ENCODE measurements at regions not wholly inside any gene's neighbourhood (a gene's known extent, or its start where the extent isn't known, plus 50 kb on each side); places are given as distances from the start of the nearest gene placed in this dataset.

DNA sequence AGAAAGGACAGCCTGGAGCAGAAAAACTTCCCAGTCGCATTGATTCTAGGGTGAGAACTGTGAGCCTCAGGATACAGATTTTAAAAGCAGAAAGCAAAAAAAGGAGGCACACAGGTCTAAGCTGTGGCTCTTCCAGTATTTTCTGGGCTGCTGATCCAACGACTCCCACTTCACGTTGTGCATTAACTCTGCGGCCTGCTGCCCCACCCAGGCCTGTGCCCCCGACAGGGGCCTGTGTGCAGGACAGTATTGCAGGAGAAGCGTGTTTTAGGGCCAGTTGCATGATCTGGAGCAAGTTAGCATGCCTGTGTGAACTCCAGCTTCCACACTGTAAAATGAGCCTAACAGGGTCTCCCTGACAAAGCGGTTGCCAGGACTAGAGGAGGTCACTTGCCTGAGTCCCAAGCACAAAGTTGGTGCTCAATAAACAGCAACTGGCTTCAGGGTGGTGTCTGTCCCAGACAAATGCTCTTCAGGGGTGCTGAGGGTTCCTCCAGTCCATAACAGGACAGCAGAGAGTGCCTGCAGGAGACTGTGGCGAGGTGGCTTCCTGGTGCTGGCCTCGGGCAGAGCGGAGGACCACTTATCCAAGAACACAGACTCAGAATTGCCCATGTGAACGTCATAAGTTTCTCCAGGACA, 66.8 kb upstream of the RAB4A start:
- TF ChIP-seq, protein P1, sequence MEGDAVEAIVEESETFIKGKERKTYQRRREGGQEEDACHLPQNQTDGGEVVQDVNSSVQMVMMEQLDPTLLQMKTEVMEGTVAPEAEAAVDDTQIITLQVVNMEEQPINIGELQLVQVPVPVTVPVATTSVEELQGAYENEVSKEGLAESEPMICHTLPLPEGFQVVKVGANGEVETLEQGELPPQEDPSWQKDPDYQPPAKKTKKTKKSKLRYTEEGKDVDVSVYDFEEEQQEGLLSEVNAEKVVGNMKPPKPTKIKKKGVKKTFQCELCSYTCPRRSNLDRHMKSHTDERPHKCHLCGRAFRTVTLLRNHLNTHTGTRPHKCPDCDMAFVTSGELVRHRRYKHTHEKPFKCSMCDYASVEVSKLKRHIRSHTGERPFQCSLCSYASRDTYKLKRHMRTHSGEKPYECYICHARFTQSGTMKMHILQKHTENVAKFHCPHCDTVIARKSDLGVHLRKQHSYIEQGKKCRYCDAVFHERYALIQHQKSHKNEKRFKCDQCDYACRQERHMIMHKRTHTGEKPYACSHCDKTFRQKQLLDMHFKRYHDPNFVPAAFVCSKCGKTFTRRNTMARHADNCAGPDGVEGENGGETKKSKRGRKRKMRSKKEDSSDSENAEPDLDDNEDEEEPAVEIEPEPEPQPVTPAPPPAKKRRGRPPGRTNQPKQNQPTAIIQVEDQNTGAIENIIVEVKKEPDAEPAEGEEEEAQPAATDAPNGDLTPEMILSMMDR (IDR thresholded peaks at IDR 0.05; ENCODE audit: extremely low read depth, missing control alignments) = no peak
- no peak for DNase-seq (ENCODE audit: low spot score)

DNA sequence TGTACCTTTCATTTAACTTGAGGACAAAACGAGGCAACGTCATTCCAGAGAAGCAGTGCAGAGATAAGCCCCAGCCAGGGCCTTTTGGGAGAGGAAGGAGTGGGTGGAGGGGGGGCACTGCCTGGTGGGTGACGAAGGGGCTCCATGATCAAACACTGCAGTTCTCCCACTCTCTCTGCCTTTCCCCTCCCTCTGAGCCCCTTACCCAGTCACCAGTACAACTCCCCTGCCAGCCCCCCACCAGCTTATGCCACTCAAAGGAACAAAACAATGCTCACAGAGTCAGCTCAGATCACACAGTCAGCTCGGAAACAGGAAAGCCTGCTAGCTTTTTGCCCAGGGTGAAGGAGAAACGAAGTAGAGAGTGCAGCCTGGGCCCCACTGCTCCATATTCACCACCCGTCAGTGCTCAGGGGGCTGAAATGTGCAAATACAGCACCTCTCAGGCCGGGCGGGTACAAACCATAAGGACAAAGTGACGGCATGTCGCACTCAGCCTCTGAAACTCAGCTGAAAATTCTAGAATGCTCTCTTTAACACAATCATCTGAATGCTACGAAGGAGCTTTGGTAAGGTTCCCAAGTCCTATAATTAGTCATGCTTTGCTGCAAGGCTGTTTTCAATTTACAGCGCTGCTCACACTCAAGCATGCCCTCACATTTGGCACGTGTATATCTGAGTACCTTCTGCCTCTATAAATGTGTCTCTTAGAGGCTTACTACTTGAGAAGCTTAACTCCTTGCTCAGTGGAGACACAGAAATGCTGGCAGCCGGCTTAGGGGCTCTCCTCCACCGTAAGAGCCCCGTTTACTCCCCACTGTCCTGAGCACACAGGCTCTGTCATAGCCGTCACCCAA, 65.8 kb upstream of the RAB4A start:
- TF ChIP-seq, protein P1 (IDR thresholded peaks at IDR 0.05; ENCODE audit: extremely low read depth, missing control alignments) = no peak
- DNase-seq (ENCODE audit: low spot score) = no peak

DNA sequence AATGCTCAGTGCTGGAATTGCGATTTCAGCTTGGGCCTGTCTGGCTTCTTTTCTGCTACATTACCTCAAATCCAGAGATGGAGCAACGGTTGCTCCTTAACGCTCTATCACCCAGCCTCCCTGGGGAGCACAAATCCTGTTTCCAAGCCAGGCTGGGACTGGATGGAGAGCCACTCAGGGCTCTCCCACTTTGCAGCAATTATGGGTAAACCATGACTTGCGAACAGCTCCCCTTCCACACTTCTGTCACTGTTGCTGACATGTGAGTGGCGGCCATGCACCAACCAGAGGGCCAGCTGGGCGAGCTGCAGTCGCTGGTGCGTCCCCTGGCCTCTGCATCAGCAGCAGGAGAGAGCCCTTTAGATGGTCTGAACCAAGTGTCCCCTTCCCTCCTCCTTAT, 65.1 kb upstream of the RAB4A start:
- no peak for DNase-seq (ENCODE audit: low spot score)
- TF ChIP-seq, protein P1 (IDR thresholded peaks at IDR 0.05; ENCODE audit: extremely low read depth, missing control alignments) = no peak

DNA sequence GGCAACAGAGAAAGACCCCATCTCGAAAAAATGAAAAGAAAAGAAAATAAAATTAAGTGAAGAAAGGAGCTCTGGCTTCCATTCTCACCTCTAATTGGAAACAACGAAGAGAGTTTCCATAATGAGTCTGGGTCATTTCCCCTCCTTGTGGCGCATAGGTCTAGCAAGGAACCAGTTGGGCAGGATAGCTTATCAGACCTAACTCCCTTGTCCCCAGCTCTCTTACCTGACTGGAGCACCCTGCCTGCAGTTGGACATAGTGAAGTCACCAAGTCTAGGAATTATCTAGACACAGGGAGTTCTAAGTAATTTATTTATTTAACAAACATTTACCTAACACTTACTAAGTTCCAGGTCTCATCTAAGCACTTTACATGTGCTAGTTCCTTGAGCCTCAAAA, 63.0 kb upstream of the RAB4A start:
- DNase-seq (ENCODE audit: low spot score) = no peak
- TF ChIP-seq, protein P1 (IDR thresholded peaks at IDR 0.05; ENCODE audit: extremely low read depth, missing control alignments) = no peak

DNA sequence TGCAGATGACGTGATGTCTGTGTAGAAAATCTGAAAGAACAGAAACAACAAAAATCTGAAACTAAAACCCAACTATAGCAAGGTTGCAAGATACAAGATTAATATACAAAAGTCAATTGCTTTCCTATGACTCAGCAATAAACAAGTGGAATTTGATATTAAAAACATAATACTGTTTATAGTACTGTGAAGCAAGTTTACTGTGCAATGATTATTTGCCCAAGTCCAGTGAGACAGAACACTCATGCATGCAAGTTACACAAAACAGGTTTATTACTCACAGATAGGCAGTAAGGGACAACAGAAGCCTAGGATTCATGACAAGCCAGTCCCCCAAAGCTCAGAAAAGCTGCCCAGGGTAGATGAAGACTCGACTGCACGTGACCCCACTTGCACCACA, 62.4 kb upstream of the RAB4A start:
- TF ChIP-seq, protein P1 (IDR thresholded peaks at IDR 0.05; ENCODE audit: extremely low read depth, missing control alignments) = no peak

DNA sequence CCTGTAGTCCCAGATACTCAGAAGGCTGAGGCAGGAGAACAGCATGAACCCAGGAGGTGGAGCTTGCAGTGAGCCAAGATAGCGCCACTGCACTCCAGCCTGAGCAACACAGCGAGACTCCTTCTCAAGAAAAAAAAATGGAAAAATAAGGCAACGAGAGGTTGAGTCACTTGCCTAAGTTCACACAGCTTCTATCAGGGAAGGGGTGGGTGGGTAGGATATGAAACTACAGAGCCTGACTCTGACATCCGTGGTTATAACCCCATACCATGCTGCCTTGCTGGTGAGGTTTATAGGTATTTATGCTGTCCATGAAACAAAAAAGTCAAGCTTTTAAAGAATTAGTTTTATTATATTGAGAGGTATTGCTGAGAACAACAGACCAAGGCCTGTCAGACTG, 61.5 kb upstream of the RAB4A start:
- TF ChIP-seq, protein P1 (IDR thresholded peaks at IDR 0.05; ENCODE audit: extremely low read depth, missing control alignments) = no peak
- no peak for DNase-seq (ENCODE audit: low spot score)

More for the DNA sequence above, 62.4 kb upstream of the RAB4A start:
- DNase-seq (ENCODE audit: low spot score) = no peak

DNA sequence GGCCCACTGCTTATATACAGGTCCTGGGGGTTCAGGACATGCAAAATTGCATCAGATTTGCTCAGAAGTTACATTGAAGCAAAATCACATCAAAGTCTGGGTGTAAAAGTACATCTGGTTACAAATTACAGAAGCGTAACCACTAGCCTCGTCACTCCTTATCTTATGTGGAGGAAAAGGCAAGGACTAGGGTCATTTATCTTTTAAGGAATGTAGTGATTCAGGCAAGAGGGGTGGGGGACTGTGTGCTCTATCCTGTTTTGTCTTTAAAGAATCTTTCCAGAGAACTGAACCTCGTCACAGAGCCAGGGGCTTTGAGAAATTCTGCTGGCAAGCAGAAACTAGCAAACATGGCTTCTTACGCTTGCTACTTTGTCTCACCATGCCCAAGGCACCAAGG, 61.1 kb upstream of the RAB4A start:
- TF ChIP-seq, protein P1 (IDR thresholded peaks at IDR 0.05; ENCODE audit: extremely low read depth, missing control alignments) = no peak
- no peak for DNase-seq (ENCODE audit: low spot score)

Data from GM20000 (cell line).